ENCODE measurements at regions not wholly inside any gene's neighbourhood (a gene's known extent, or its start where the extent isn't known, plus 50 kb on each side); places are given as distances from the start of the nearest gene placed in this dataset.

- Histone ChIP-seq H3K27me3 (no peaks in the 10 kb centered on the region), H3K27ac (no peak overlapping the region), H3K4me1 (no peaks in the 10 kb centered on the region), H3K36me3 (no peaks in the 10 kb centered on the region), H3K4me3 (no peak overlapping the region), H3K9me3 (no peaks in the 10 kb centered on the region)
- in situ Hi-C loops (cut with MboI; ENCODE audit: low pct_ligation_motif_present in 1 of 4, low pct_unique_long_range_greater_than_20kb in 1 of 4, low sequenced_read_pairs in 3 of 4) (no loop called here), intact Hi-C loops (cut with DNase I; ENCODE audit: low total_unique reads) (loop anchor here (5.0 kb wide), 1 partner anchor 1586 kb away; no protein-coding TSS in a partner anchor)
- DNase-seq, result no peak
- WGBS, 2 donors (ENCODE audit: low coverage in 1 of 2), result 32 to 39% methylated on average over 3 of the region's 3 CpGs
- TF ChIP-seq EP300 (IDR thresholded peaks at IDR 0.05; ENCODE audit: low read depth) (no peak), POLR2A (IDR thresholded peaks at IDR 0.05) (no peak), CTCF (IDR thresholded peaks at IDR 0.05) (no peak), POLR2AphosphoS5 (IDR thresholded peaks at IDR 0.05) (no peak)
These were observed 449.1 kb downstream of the PSAT1 start for GRCh38 chr9:78746010-78746409.

- DNase-seq, result no peak
- H3K9me3 ChIP-seq, result no peaks in the 10 kb centered on the region
- no peak overlapping the region for H3K4me3 ChIP-seq
- intact Hi-C loops (cut with DNase I; ENCODE audit: low total_unique reads) (no loop called here), in situ Hi-C loops (cut with MboI; ENCODE audit: low pct_ligation_motif_present in 1 of 4, low pct_unique_long_range_greater_than_20kb in 1 of 4, low sequenced_read_pairs in 3 of 4) (no loop called here)
- TF ChIP-seq CTCF (IDR thresholded peaks at IDR 0.05), result no peak
- TF ChIP-seq POLR2A (IDR thresholded peaks at IDR 0.05), result no peak
- no peak for TF ChIP-seq POLR2AphosphoS5 (IDR thresholded peaks at IDR 0.05)
- no peak for TF ChIP-seq EP300 (IDR thresholded peaks at IDR 0.05; ENCODE audit: low read depth)
- no peaks in the 10 kb centered on the region for H3K36me3 ChIP-seq
- H3K4me1 ChIP-seq, result no peaks in the 10 kb centered on the region
- no peak overlapping the region for H3K27ac ChIP-seq
- H3K27me3 ChIP-seq, result no peaks in the 10 kb centered on the region
These were observed 456.1 kb downstream of the PSAT1 start for GRCh38 chr9:78753039-78753438.

- DNase-seq, result no peak
- in situ Hi-C loops (cut with MboI; ENCODE audit: low pct_ligation_motif_present in 1 of 4, low pct_unique_long_range_greater_than_20kb in 1 of 4, low sequenced_read_pairs in 3 of 4), result no loop called here
- Histone ChIP-seq H3K36me3 (no peaks in the 10 kb centered on the region), H3K9me3 (no peaks in the 10 kb centered on the region), H3K4me3 (no peak overlapping the region), H3K4me1 (no peaks in the 10 kb centered on the region), H3K27ac (no peak overlapping the region), H3K27me3 (no peaks in the 10 kb centered on the region)
- intact Hi-C loops (cut with DNase I; ENCODE audit: low total_unique reads), result no loop called here
- 71 to 89% methylated on average over 7 of the region's 7 CpGs for WGBS, 2 donors (ENCODE audit: low coverage in 1 of 2)
- TF ChIP-seq POLR2AphosphoS5 (IDR thresholded peaks at IDR 0.05) (no peak), CTCF (IDR thresholded peaks at IDR 0.05) (no peak)
These were observed 460.0 kb downstream of the PSAT1 start for GRCh38 chr9:78756813-78757510.

GRCh38 chr9:78763424-78763823 lies 466.5 kb downstream of the PSAT1 start:
- intact Hi-C loops (cut with DNase I; ENCODE audit: low total_unique reads), result no loop called here
- H3K4me1 ChIP-seq, result no peaks in the 10 kb centered on the region
- no peaks in the 10 kb centered on the region for H3K36me3 ChIP-seq
- no peaks in the 10 kb centered on the region for H3K9me3 ChIP-seq
- H3K27ac ChIP-seq, result no peak overlapping the region
- no peak overlapping the region for H3K4me3 ChIP-seq
- WGBS, 2 donors (ENCODE audit: low coverage in 1 of 2), result 90 to 92% methylated on average over 4 of the region's 4 CpGs
- no peaks in the 10 kb centered on the region for H3K27me3 ChIP-seq
- DNase-seq, result no peak
- in situ Hi-C loops (cut with MboI; ENCODE audit: low pct_ligation_motif_present in 1 of 4, low pct_unique_long_range_greater_than_20kb in 1 of 4, low sequenced_read_pairs in 3 of 4), result no loop called here
- TF ChIP-seq POLR2A (IDR thresholded peaks at IDR 0.05) (no peak), EP300 (IDR thresholded peaks at IDR 0.05; ENCODE audit: low read depth) (no peak), POLR2AphosphoS5 (IDR thresholded peaks at IDR 0.05) (no peak), CTCF (IDR thresholded peaks at IDR 0.05) (no peak)

Data from transverse colon (tissue), 4 donors.